Glutamatergic neuron (in vitro differentiated cells): ENCODE measurements at regions not wholly inside any gene's neighbourhood (a gene's known extent, or its start where the extent isn't known, plus 50 kb on each side); places are given as distances from the start of the nearest gene placed in this dataset.

Experiments used
- DNase-seq: peaks from one replicate; pipeline ENCODE4 v3.0.0; 2022
- H3K27ac Mint-ChIP-seq: one replicate; pipeline ENCODE4 v1.8.0; 2020; ENCODE audit warnings: mild to moderate bottlenecking, mixed read lengths, inconsistent platforms; ENCODE audit not compliant: unreplicated experiment
- H3K27me3 Mint-ChIP-seq: one replicate; pipeline ENCODE4 v1.8.0; 2020; ENCODE audit warnings: mild to moderate bottlenecking, moderate library complexity, mixed read lengths, inconsistent platforms; ENCODE audit not compliant: unreplicated experiment
- H3K36me3 Mint-ChIP-seq: one replicate; pipeline ENCODE4 v1.8.0; 2020; ENCODE audit warnings: mild to moderate bottlenecking, mixed read lengths, inconsistent platforms; ENCODE audit not compliant: unreplicated experiment
- H3K4me1 Mint-ChIP-seq: one replicate; pipeline ENCODE4 v1.8.0; 2020; ENCODE audit warnings: mild to moderate bottlenecking, low read depth, mixed read lengths, inconsistent platforms; ENCODE audit not compliant: unreplicated experiment
- H3K4me3 Mint-ChIP-seq: one replicate; pipeline ENCODE4 v1.8.0; 2020; ENCODE audit warnings: mild to moderate bottlenecking, mixed read lengths, inconsistent platforms; ENCODE audit not compliant: unreplicated experiment
- H3K9me3 Mint-ChIP-seq: one replicate; pipeline ENCODE4 v1.8.0; 2020; ENCODE audit warnings: mild to moderate bottlenecking, moderate library complexity, mixed read lengths, inconsistent platforms; ENCODE audit not compliant: unreplicated experiment
- CTCF ChIP-seq: fragments of 200-600 bp; sonication (generic); IDR thresholded peaks from one replicate; pipeline ENCODE4 v1.5.0; 2021; ENCODE audit not compliant: partially characterized antibody, unreplicated experiment

- no peaks in the 10 kb centered on the region for H3K9me3 Mint-ChIP-seq
- H3K27me3 Mint-ChIP-seq: no peaks in the 10 kb centered on the region
- H3K27ac Mint-ChIP-seq: no peak overlapping the region
- H3K4me3 Mint-ChIP-seq: no peak overlapping the region
- TF ChIP-seq CTCF: no peak
- H3K36me3 Mint-ChIP-seq: no peaks in the 10 kb centered on the region
- no peaks in the 10 kb centered on the region for H3K4me1 Mint-ChIP-seq
- no peak for DNase-seq
These were observed 186.4 kb upstream of the PUDP start for GRCh38 chrX:7334253-7334935.

DNA sequence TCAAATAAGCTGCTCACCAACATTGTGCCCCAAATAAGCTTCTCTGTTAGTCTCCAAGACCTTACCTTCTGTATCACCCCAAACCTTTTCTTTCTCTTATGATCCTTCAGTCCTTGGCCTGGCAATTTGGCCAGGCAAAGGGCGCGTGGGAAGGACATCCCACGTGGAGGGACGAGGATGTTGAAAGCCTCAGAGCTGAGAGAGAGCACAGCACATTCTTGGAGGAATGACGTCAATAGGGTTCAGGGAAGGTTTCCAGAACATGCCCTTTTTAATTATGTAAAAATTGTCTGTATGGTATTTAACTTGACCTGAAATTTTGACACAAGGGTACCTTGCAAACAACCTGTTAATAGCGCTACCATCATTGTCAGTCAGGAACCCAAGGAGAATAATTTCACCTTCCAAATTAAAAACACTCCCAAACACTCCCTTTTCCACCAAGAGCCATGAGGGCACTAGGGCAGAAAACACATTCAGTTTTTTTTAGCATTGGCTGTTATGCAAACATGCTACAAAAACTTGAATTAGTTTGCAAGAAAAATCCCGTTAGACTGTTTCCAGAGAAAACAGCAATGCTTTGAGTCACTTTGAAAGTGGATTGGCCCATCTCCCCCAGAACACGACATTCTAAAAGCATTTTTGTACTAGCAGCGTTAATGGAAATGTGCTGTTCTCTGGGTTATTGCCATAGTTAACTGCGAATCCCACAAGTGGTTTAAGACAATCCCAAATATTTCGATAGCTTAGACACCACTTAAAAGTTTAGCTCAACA is 183.2 kb upstream of the PUDP start:
- DNase-seq: no peak
- no peak overlapping the region for H3K4me3 Mint-ChIP-seq
- H3K27ac Mint-ChIP-seq: no peak overlapping the region
- H3K9me3 Mint-ChIP-seq: no peaks in the 10 kb centered on the region
- no peaks in the 10 kb centered on the region for H3K4me1 Mint-ChIP-seq
- H3K27me3 Mint-ChIP-seq: no peaks in the 10 kb centered on the region
- no peaks in the 10 kb centered on the region for H3K36me3 Mint-ChIP-seq
- no peak for TF ChIP-seq CTCF

DNA sequence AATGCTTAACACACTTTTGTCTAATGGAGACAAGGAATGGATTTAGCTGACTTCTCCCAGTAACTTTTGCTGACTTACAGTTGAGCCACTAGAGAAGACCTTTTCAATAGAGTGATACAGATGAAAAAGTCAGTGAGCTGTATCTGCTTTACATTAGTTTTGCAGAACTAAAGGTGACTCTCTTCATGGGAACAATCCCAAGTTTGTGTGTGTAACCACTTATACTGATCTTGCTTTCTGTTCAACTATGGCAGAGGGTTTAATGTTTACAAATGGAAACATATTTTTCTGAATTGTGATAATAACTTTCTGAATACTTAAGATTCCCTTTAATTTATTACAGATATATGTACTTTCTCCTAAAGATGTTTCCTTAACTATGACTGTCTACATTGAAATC is 182.6 kb upstream of the PUDP start:
- H3K4me3 Mint-ChIP-seq: no peak overlapping the region
- no peaks in the 10 kb centered on the region for H3K4me1 Mint-ChIP-seq
- H3K9me3 Mint-ChIP-seq: no peaks in the 10 kb centered on the region
- no peak overlapping the region for H3K27ac Mint-ChIP-seq
- no peak for DNase-seq
- TF ChIP-seq CTCF: no peak
- H3K27me3 Mint-ChIP-seq: no peaks in the 10 kb centered on the region
- no peaks in the 10 kb centered on the region for H3K36me3 Mint-ChIP-seq

DNA sequence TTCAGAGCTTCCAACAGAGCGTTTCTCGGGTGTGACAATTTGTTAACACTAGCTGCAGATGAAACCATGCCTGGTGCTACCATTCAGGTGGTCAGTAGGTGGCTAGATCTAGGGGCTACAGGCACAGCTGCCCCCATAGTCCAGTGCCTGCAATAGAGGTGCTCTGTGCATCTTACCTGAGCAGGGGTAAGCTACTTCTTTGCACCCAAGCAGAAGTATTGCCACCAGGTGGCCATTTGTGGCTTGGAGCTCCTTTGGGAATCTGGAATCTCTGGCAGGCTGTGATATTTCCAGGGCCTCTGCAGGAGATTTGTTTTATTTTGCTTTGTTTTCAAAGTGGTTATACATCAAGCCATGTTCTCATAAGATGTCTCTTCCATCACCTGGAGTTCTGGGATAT is 170.7 kb upstream of the PUDP start:
- no peaks in the 10 kb centered on the region for H3K27me3 Mint-ChIP-seq
- H3K4me3 Mint-ChIP-seq: no peak overlapping the region
- DNase-seq: no peak
- no peak overlapping the region for H3K27ac Mint-ChIP-seq
- peaks cover 2% of the 10 kb centered on the region for H3K9me3 Mint-ChIP-seq
- no peaks in the 10 kb centered on the region for H3K36me3 Mint-ChIP-seq
- no peak for TF ChIP-seq CTCF
- H3K4me1 Mint-ChIP-seq: no peaks in the 10 kb centered on the region

- Mint-ChIP-seq H3K27me3 (no peaks in the 10 kb centered on the region), H3K4me1 (no peaks in the 10 kb centered on the region), H3K9me3 (peaks cover 2% of the 10 kb centered on the region), H3K27ac (no peak overlapping the region), H3K36me3 (no peaks in the 10 kb centered on the region), H3K4me3 (no peak overlapping the region)
- DNase-seq: no peak
- no peak for TF ChIP-seq CTCF
These were observed 170.3 kb upstream of the PUDP start for GRCh38 chrX:7318241-7318640.
